ENCODE measurements at regions not wholly inside any gene's neighbourhood (a gene's known extent, or its start where the extent isn't known, plus 50 kb on each side); places are given as distances from the start of the nearest gene placed in this dataset.

DNA sequence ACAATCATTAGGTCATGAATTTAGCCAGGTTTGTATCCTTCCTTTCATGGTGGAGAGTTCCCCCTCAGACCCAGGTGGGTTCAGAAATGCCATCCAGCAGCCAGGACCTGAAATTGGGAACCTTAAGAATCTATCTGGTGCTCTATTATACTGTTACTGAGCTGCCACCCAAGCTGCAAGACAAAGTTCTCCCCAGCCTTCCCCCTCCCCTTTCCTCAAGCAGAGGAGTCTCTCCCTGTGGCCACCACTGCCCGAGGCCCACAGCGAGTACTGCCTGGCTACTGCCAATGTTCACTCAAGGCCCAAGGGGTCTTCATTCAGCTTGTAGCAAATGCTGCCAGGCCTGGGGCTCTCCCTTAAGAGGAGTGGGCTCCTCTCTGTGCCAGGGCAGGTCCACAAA lies 133.8 kb downstream of the TMEM38B start:
- DNase-seq, result no peak

DNA sequence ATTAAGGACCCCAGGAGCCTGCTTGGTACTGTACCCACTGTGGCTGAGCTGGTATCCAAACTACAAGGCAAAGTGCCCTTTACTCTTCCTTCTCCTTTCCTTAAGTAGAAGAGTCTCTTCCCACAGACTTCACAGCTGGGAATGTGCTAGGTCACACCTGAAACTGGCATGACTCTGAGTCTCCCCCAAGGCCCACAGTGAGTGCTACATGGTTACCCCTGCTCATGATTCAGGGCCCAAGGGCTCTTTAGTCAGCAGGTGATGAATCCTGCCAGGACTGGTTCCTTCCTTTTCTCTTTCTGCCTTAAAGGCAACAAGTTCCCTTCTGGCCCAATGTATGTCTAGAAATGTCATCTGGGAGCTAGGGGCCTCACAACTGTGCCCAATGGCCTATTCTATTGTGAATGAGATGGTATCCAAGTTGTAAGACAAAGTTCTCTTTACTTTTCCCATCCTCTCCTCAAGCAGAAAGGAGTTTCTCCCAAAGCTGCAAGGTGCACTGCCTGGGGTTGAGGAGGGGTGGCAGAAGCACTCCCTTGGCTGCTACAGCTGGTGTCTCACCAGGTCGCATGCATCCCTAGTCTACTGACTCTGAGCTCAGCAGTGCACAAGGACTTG lies 134.4 kb downstream of the TMEM38B start:
- DNase-seq, result no peak

- DNase-seq, result no peak
These were observed 136.1 kb downstream of the TMEM38B start for GRCh38 chr9:105830461-105830860.

- DNase-seq, result no peak
These were observed 137.9 kb downstream of the TMEM38B start for GRCh38 chr9:105832096-105832710.

DNA sequence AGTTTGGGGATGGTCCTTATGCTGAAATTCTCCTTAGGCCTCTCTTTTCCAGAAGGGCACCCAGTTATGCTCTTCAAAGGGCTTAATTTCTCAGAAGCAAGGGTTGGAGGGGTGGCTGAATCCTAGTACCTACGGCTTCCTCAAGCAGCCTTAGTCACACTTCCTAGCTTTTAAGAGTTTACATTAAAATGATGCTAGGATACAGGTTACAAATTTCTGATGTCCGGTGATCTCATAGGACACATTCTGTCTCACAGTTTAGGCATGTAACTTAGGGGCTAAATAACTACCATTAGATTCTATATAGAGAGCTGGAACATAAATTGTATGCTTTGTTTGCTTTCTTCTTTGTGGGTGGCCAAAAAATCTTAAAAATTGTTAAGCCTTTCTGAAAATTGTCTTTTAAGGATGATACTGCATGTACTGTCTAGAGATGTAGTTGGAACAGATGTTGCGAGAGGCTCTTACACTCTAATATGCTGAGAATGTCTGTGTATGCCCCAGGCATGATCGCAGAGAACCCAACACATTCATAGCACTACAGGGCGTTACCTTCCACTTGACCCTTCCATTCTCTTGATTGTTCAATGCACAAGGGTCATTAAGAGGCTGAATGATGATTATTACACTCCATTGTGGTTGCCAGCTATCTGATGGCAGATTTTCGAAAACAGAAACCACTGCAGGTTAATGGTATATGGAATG lies 139.1 kb downstream of the TMEM38B start:
- no peak for DNase-seq

DNA sequence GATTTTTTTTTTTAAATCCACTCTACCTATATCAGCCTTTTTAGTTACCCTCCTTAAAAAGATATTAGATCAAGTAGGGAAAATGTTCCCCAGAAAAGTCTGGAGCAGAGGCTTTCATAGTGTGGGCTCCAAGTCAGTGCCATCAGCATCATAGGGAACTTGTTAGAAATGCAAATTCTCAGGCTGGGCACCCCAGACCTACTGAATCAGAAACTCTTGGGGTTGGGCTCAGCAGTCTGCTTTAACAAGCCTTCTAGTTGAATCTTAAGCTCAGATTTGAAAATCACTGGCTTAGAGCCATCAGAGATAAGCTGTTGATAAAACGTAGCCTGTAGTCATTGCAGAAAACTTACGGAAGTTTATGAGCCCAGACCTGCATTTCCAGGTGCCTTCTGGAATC lies 140.1 kb downstream of the TMEM38B start:
- DNase-seq, result no peak

GRCh38 chr9:105835721-105836120 lies 141.4 kb downstream of the TMEM38B start:
- DNase-seq, result no peak

- DNase-seq, result no peak
These were observed 142.8 kb downstream of the TMEM38B start for GRCh38 chr9:105836936-105837660.

- no peak for DNase-seq
These were observed 147.2 kb downstream of the TMEM38B start for GRCh38 chr9:105841562-105841961.

- peak; percentile 42 for DNase-seq
These were observed 147.8 kb downstream of the TMEM38B start for GRCh38 chr9:105842023-105842644.

- DNase-seq, result no peak
These were observed 152.5 kb downstream of the TMEM38B start for GRCh38 chr9:105846825-105847224.

- no peak for DNase-seq
These were observed 156.6 kb downstream of the TMEM38B start for GRCh38 chr9:105850852-105851500.

GRCh38 chr9:105854026-105854782 lies 159.9 kb downstream of the TMEM38B start:
- no peak for DNase-seq

- DNase-seq, result no peak
These were observed 160.7 kb downstream of the TMEM38B start for GRCh38 chr9:105854783-105855724.

- DNase-seq, result no peak
These were observed 161.6 kb downstream of the TMEM38B start for GRCh38 chr9:105855987-105856386.

DNA sequence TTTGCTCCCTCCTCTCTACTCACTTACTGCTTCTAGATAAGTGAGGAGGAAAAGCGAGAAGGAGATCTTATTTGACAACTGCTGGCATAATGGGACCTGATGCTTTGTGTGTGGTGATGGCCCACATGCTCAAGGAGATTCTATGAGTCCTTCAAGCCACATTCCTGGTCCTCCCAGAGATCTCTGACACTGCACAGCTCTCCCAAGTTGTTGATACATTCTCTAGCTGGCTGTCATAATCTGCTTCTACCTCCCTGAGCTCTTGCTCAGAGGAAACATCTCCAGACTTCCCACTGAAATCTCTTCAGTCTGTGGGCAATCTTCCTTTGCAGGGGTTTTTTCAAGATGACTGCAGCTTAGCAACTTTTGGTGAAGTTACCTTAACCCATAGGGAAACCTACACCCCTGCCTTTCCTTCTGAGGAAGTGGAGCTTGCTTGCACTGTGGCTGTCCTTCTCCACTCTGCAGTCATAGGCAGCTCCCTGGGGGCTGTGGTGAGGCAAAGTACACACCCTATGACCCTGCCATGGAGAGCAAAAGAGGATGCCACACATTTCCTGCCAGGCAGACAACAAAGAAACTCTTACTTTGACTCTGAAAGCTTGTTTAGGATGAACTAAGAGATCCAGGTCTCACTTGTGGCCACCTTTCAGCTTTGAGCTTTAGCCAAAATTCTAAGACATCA lies 163.8 kb downstream of the TMEM38B start:
- DNase-seq, result no peak

DNA sequence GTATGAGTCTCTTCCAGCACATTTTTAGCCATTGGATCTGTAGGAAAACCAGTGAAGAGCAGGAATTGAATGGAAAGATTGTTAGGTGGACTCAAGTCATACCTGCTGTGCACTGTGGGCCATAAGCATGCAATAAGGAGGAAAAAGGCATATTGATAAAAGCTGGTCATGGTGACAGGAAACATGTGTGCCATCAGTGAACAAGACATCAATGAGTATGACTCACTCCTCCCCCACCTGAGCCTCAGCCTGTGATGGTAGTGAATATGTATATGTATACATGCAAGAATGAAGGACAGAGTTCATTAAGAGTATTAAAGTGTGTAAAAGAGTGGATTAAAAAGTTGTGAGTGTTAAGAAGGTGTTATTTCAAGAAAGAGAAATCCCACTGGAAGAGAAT lies 164.5 kb downstream of the TMEM38B start:
- no peak for DNase-seq

- DNase-seq, result no peak
These were observed 165.2 kb downstream of the TMEM38B start for GRCh38 chr9:105859428-105860091.

DNA sequence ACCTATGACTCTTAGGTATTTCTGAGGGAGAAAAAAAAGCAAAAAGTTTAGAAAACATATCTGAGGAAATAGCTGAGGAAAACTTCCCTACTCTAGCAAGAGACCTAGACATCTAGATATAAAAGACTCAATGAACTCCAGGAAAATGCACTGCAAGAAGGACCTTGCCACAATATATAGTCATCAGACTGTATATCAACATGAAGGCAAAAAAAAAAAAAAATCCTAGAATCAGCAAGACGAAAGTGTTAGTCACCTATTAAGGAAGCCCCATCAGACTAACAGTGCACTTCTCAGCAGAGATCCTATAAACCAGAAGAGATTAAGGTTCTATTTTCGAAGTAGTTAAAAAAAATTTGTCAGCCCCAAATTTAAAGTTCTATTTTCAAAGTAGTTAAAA lies 166.2 kb downstream of the TMEM38B start:
- DNase-seq, result no peak

Measured in retina (tissue), 1 donor.